RWPE2 (cell line): ENCODE measurements at regions not wholly inside any gene's neighbourhood (a gene's known extent, or its start where the extent isn't known, plus 50 kb on each side); places are given as distances from the start of the nearest gene placed in this dataset.

Experiments used
- ATAC-seq: fragments of 200-7000 bp; cut with Tn5 transposase; 3 replicates; pipeline ENCODE4 v1.9.1; 2021; ENCODE audit warnings: low read depth
- DNase-seq: peaks from one replicate; pipeline ENCODE4 v3.0.0-alpha.2; 2020; ENCODE audit warnings: low spot score
- H3K27ac ChIP-seq: fragments of 450-650 bp; 2 replicates; pipeline ENCODE4 v1.5.1; 2017; ENCODE audit warnings: mild to moderate bottlenecking; ENCODE audit not compliant: poor library complexity, severe bottlenecking
- H3K27me3 ChIP-seq: fragments of 250-450 bp; sonication (Bioruptor Pico); 2 replicates; pipeline ENCODE4 v1.5.1; 2021; ENCODE audit warnings: mild to moderate bottlenecking, moderate library complexity; ENCODE audit not compliant: insufficient read depth, poor library complexity, severe bottlenecking
- H3K36me3 ChIP-seq: fragments of 250-450 bp; sonication (Bioruptor Pico); 2 replicates; pipeline ENCODE4 v1.5.1; 2020; ENCODE audit warnings: low read depth, mild to moderate bottlenecking, moderate library complexity
- H3K4me1 ChIP-seq: fragments of 250-450 bp; sonication (Bioruptor Pico); 2 replicates; pipeline ENCODE4 v1.5.1; 2021; ENCODE audit warnings: mild to moderate bottlenecking, moderate library complexity; ENCODE audit not compliant: insufficient read depth, poor library complexity, severe bottlenecking
- H3K4me3 ChIP-seq: fragments of 250-450 bp; sonication (Bioruptor Pico); 2 replicates; pipeline ENCODE4 v1.5.1; 2021; ENCODE audit warnings: mild to moderate bottlenecking, moderate library complexity; ENCODE audit not compliant: severe bottlenecking
- H3K9me3 ChIP-seq: fragments of 250-450 bp; sonication (Bioruptor Pico); 2 replicates; pipeline ENCODE4 v1.5.1; 2021; ENCODE audit warnings: mild to moderate bottlenecking, moderate library complexity; ENCODE audit not compliant: severe bottlenecking
- CTCF ChIP-seq: fragments of 450-650 bp; IDR thresholded peaks from one replicate; pipeline ENCODE4 v1.5.1; 2017; ENCODE audit warnings: mild to moderate bottlenecking, moderate library complexity; ENCODE audit not compliant: poor library complexity, severe bottlenecking

DNA sequence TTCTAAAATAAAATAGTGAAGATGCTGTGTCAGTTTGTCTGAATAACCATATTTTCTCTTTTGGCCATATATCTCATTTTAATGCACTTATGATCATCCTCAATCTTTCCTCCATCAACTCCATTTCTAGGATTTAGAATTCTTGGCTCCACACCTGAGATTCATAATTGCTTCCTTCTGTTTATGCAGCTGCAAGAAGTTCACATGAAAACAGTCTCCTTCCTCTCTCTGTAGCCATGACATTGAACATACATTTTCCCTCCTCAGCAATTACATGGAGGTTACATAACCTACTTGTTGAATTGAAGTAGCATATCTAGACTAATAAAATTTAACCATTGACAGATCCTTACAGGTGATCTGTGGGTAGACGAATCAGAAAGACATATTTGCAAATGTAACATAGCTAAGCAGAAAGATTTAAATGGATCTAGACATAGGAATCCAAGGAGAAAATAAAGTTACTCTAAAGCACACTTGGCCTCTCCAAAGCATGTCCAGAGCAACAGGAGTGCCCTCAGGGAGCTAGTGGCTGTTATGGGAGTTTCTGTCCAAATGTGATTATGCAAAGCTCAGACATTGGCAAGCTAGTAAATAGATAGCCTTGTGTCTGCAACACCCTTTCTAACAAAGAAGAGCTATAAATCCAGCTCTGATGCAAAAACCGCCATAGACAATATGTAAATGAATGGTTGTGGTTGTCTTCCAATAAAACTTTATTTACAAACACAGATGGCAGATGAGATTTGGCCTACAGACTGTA lies 119.9 kb upstream of the MPPED2 start:
- Histone ChIP-seq H3K27me3 (no peaks in the 10 kb centered on the region), H3K36me3 (no peaks in the 10 kb centered on the region), H3K4me3 (no peak overlapping the region), H3K27ac (no peak overlapping the region), H3K4me1 (no peaks in the 10 kb centered on the region), H3K9me3 (no peaks in the 10 kb centered on the region)
- no peak for TF ChIP-seq CTCF
- DNase-seq, result no peak
- no peak for ATAC-seq

- DNase-seq (no peak), ATAC-seq (no peak)
- peaks cover 2% of the 10 kb centered on the region for H3K27me3 ChIP-seq
- no peaks in the 10 kb centered on the region for H3K9me3 ChIP-seq
- H3K36me3 ChIP-seq, result no peaks in the 10 kb centered on the region
- no peak overlapping the region for H3K27ac ChIP-seq
- TF ChIP-seq CTCF, result no peak
- no peak overlapping the region for H3K4me3 ChIP-seq
- H3K4me1 ChIP-seq, result no peaks in the 10 kb centered on the region
These were observed 112.3 kb upstream of the MPPED2 start for GRCh38 chr11:30698425-30698824.

DNA sequence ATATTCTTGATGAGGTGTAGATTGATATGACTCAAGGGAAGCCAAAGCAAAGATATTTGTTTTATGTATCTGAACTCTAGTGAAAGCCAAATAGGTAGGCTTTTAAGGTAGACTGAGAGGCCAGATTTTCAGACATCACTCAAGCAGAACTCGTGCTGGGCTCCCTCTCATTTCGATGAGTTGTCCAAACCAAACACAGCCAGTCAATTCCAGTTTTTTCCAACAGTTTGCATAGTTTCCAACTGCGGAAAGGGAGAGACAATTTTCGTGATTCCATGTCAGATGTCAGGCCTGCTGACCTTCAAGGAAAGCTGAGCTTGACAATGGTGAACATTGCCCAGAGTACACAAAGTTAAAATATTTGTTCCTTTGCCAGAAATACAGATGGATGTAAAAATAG lies 110.9 kb upstream of the MPPED2 start:
- H3K4me1 ChIP-seq, result no peaks in the 10 kb centered on the region
- no peak for DNase-seq
- no peaks in the 10 kb centered on the region for H3K9me3 ChIP-seq
- H3K27ac ChIP-seq, result no peak overlapping the region
- no peak for TF ChIP-seq CTCF
- no peak for ATAC-seq
- H3K36me3 ChIP-seq, result no peaks in the 10 kb centered on the region
- no peak overlapping the region for H3K4me3 ChIP-seq
- peaks cover 2% of the 10 kb centered on the region for H3K27me3 ChIP-seq

GRCh38 chr11:30684772-30685171 lies 98.6 kb upstream of the MPPED2 start:
- H3K9me3 ChIP-seq, result no peaks in the 10 kb centered on the region
- H3K27me3 ChIP-seq, result no peaks in the 10 kb centered on the region
- ATAC-seq (no peak), DNase-seq (no peak)
- no peak overlapping the region for H3K27ac ChIP-seq
- no peak overlapping the region for H3K4me3 ChIP-seq
- no peaks in the 10 kb centered on the region for H3K4me1 ChIP-seq
- no peaks in the 10 kb centered on the region for H3K36me3 ChIP-seq
- TF ChIP-seq CTCF, result no peak

DNA sequence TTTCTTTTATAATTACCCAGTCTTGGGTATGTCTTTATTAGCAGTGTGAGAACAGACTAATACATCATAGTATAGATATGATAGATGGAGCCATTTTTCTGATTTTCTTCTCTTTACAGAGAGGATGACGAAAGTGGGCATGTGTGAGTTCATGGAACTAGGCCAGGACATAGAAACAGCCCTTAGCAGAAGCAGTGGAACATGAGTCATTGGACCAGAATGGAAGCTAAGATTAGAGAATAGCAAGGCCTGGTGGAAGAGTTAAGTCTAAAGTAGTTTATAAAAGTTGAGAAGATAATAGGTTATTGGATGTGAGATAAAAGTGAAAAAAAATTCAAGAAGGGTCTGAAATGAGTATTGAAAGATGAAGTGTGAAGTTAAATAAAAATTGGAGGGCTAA lies 97.0 kb upstream of the MPPED2 start:
- TF ChIP-seq CTCF, result no peak
- Histone ChIP-seq H3K36me3 (no peaks in the 10 kb centered on the region), H3K4me1 (no peaks in the 10 kb centered on the region), H3K4me3 (no peak overlapping the region), H3K9me3 (no peaks in the 10 kb centered on the region), H3K27ac (no peak overlapping the region), H3K27me3 (no peaks in the 10 kb centered on the region)
- DNase-seq, result no peak
- ATAC-seq, result no peak
